ENCODE measurements at regions not wholly inside any gene's neighbourhood (a gene's known extent, or its start where the extent isn't known, plus 50 kb on each side); places are given as distances from the start of the nearest gene placed in this dataset.

DNA sequence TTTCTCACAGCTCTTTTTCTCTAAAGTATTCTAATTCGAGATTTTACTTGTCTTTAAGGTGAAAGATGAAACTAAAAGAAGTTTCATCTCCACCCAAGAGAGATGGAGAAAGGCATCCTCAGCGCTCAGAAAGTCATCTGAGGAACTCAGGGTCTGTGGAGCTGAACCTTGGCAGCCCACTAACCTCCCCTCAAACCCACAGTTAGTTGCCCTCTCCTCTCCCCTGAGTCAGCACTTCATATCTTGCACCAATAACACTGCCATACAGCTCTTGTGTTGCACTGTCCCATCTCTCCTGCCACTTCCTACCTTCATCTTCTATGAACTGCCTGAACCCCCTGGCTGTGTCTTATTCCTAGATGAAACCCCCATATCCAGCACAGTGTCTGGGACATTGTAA, 184.8 kb downstream of the RAB28 start:
- no peaks in the 10 kb centered on the region for H3K27me3 Mint-ChIP-seq (ENCODE audit: low read depth)
- H3K4me3 Mint-ChIP-seq: no peak overlapping the region
- DNase-seq (ENCODE audit: low read depth, low spot score): no peak
- peaks cover 22% of the 10 kb centered on the region for H3K4me1 Mint-ChIP-seq
- H3K36me3 Mint-ChIP-seq (ENCODE audit: low read depth): peaks cover 36% of the 10 kb centered on the region
- peaks cover 22% of the 10 kb centered on the region for H3K9me3 Mint-ChIP-seq
- TF ChIP-seq, protein P1, sequence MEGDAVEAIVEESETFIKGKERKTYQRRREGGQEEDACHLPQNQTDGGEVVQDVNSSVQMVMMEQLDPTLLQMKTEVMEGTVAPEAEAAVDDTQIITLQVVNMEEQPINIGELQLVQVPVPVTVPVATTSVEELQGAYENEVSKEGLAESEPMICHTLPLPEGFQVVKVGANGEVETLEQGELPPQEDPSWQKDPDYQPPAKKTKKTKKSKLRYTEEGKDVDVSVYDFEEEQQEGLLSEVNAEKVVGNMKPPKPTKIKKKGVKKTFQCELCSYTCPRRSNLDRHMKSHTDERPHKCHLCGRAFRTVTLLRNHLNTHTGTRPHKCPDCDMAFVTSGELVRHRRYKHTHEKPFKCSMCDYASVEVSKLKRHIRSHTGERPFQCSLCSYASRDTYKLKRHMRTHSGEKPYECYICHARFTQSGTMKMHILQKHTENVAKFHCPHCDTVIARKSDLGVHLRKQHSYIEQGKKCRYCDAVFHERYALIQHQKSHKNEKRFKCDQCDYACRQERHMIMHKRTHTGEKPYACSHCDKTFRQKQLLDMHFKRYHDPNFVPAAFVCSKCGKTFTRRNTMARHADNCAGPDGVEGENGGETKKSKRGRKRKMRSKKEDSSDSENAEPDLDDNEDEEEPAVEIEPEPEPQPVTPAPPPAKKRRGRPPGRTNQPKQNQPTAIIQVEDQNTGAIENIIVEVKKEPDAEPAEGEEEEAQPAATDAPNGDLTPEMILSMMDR (conservative IDR thresholded peaks at IDR 0.05): no peak
- H3K27ac Mint-ChIP-seq (ENCODE audit: unreplicated experiment): no peak overlapping the region

DNA sequence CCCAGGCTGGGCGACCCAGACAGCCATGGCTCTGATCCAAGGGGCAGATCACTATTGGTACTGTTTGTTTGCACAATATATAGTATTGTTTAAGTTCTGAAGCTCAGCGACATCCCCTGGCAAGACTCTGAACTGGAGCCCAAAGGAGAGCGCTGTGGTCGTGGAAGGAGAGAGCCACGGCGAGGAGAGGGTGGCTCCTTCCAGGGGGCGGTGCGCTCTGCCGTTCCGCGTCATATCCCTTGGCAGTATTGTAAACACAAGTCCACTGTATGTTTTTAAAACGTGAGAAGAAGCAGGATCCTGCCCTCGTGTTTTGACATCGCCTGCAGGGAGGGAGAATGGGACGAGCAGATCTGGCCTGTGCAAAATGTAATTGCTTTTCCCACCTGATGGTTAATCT, 185.5 kb downstream of the RAB28 start:
- Mint-ChIP-seq H3K9me3 (peaks cover 22% of the 10 kb centered on the region), H3K36me3 (ENCODE audit: low read depth) (peaks cover 36% of the 10 kb centered on the region), H3K27ac (ENCODE audit: unreplicated experiment) (no peak overlapping the region), H3K27me3 (ENCODE audit: low read depth) (no peaks in the 10 kb centered on the region), H3K4me3 (no peak overlapping the region), H3K4me1 (peaks cover 24% of the 10 kb centered on the region)
- DNase-seq (ENCODE audit: low read depth, low spot score): no peak
- TF ChIP-seq, protein P1 (conservative IDR thresholded peaks at IDR 0.05): no peak

DNA sequence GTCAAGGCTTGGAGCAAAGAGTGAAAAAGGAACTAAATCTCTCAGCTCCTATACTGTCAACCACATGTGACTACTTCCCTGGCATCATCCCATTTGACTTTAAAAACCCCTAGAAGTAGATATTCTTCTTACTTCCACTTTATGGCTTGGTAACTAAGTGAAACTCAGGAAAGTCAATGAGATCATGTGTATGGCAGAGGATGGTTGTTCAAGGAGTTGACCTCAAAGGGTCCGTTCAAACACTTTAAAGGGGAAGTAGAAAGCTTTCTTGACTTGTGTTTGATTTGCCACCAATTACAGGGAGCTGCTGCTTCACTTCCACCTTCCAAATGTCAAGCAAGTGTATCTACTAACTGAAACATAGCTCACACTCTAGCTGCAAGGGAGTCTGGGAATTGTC, 187.2 kb downstream of the RAB28 start:
- no peak overlapping the region for H3K4me3 Mint-ChIP-seq
- no peak for DNase-seq (ENCODE audit: low read depth, low spot score)
- H3K36me3 Mint-ChIP-seq (ENCODE audit: low read depth): peaks cover 38% of the 10 kb centered on the region
- H3K27me3 Mint-ChIP-seq (ENCODE audit: low read depth): no peaks in the 10 kb centered on the region
- H3K27ac Mint-ChIP-seq (ENCODE audit: unreplicated experiment): no peak overlapping the region
- peaks cover 18% of the 10 kb centered on the region for H3K4me1 Mint-ChIP-seq
- TF ChIP-seq, protein P1 (conservative IDR thresholded peaks at IDR 0.05): no peak
- H3K9me3 Mint-ChIP-seq: peaks cover 22% of the 10 kb centered on the region

DNA sequence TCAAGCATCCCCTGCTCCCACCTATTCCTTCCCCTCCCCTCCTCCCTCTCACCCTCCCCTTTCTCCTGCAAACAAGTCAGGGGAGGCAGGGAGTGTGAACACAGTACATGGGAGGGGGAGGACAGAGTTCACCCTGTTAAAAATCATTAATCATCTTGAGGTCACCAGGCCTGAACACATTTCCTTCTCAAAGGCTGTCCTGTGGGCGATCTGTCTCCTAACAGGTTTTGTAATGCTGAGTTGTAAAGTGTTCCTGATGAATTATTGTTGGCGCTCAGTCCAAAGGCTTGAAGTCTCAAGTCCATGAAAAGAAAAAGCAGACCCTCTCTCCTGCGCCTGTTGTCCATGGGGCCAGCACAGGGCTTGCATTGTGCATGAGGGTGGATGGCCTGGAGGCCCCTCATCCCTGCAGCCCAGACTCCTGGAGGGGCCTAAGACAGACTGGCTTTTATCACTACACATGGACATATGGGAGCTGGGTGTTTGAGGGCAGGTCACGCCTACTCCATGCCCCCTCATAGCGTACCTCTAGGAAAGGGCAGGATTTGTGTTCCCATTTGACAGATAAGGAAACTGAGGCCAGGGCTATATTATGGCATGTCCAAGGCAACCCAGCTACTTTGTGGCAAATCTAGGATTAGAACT, 189.1 kb downstream of the RAB28 start:
- peaks cover 18% of the 10 kb centered on the region for H3K4me1 Mint-ChIP-seq
- TF ChIP-seq, protein P1 (conservative IDR thresholded peaks at IDR 0.05): no peak
- H3K4me3 Mint-ChIP-seq: no peak overlapping the region
- H3K9me3 Mint-ChIP-seq: peaks cover 17% of the 10 kb centered on the region
- H3K27ac Mint-ChIP-seq (ENCODE audit: unreplicated experiment): no peak overlapping the region
- H3K27me3 Mint-ChIP-seq (ENCODE audit: low read depth): no peaks in the 10 kb centered on the region
- DNase-seq (ENCODE audit: low read depth, low spot score): no peak
- H3K36me3 Mint-ChIP-seq (ENCODE audit: low read depth): peaks cover 39% of the 10 kb centered on the region

DNA sequence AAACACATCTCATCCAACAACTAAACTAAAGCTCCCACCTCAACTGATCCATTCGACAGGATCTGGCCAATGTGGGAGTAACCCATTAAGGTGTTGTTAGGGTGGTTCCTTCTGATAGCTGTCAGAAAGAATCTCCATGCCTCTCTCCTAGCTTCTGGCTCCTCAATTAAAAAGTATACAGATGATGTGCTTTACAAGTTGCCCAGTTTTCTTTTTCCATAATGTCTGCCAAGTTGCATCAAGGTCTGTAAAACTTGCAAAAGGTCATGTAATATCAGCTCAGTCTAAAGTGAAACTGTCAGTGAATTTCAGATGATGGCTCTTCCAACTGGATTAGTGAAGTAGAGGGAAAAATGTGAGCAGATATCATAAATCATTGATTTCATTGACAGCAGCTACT, 191.8 kb downstream of the RAB28 start:
- peaks cover 18% of the 10 kb centered on the region for H3K4me1 Mint-ChIP-seq
- no peak for DNase-seq (ENCODE audit: low read depth, low spot score)
- TF ChIP-seq, protein P1 (conservative IDR thresholded peaks at IDR 0.05): no peak
- H3K36me3 Mint-ChIP-seq (ENCODE audit: low read depth): peaks cover 38% of the 10 kb centered on the region
- H3K9me3 Mint-ChIP-seq: peaks cover 7% of the 10 kb centered on the region
- no peaks in the 10 kb centered on the region for H3K27me3 Mint-ChIP-seq (ENCODE audit: low read depth)
- no peak overlapping the region for H3K4me3 Mint-ChIP-seq
- H3K27ac Mint-ChIP-seq (ENCODE audit: unreplicated experiment): no peak overlapping the region

Data from neural crest cell (in vitro differentiated cells).